Ovary (tissue), 3 donors: ENCODE measurements at regions not wholly inside any gene's neighbourhood (a gene's known extent, or its start where the extent isn't known, plus 50 kb on each side); places are given as distances from the start of the nearest gene placed in this dataset.

Source experiments
- CTCF ChIP-seq, 3 donors: fragments of 450-650 bp in 2 of 3; fragments of 200-600 bp in 1 of 3; IDR thresholded peaks; one replicate each; pipeline versions ENCODE4 v1.5.1 to v1.8.0; 2016 to 2022; ENCODE audit warnings: antibody characterized with exemption in 3 of 3, mild to moderate bottlenecking in 1 of 3
- EP300 ChIP-seq: sonication (generic); formaldehyde crosslinking; IDR thresholded peaks from one replicate; pipeline ENCODE4 v1.6.1; 2017; ENCODE audit warnings: antibody characterized with exemption
- POLR2A ChIP-seq: fragments of 450-650 bp; IDR thresholded peaks from one replicate; pipeline ENCODE4 v1.6.1; 2017; ENCODE audit warnings: antibody characterized with exemption, mild to moderate bottlenecking, moderate library complexity
- donor health status: DM: no; HTN: no; CAD: no.

- TF ChIP-seq CTCF (IDR thresholded peaks at IDR 0.05) (no peak), POLR2A (no peak), EP300 (no peak)
Measured at GRCh38 chr13:93003531-93003930, 223.1 kb upstream of the GPC6 start.
